Psoas muscle (tissue), 7 donors: ENCODE measurements at regions not wholly inside any gene's neighbourhood (a gene's known extent, or its start where the extent isn't known, plus 50 kb on each side); places are given as distances from the start of the nearest gene placed in this dataset.

Experiments used
- ATAC-seq, 4 donors: fragments of 200-7000 bp; cut with Tn5 transposase; one replicate each; pipeline ENCODE4 v1.9.1; 2020; ENCODE audit warnings: moderate library complexity in 3 of 4, mild to moderate bottlenecking in 2 of 4
- DNase-seq, 2 donors: peaks; one replicate each; pipeline ENCODE4 v3.0.0-alpha.2; 2020
- H3K27ac ChIP-seq: fragments of 200-600 bp; one replicate; pipeline ENCODE4 v1.8.0; 2022
- H3K27me3 ChIP-seq, 3 donors: fragments of 200-600 bp in 1 of 3; one replicate each; pipeline versions ENCODE4 v1.6.1 to v1.8.0; 2013 to 2022; ENCODE audit warnings: low read length in 2 of 3, mild to moderate bottlenecking in 2 of 3, moderate library complexity in 1 of 3; ENCODE audit not compliant: insufficient read depth in 3 of 3
- H3K36me3 ChIP-seq, 2 donors: fragments of 200-600 bp in 1 of 2; one replicate each; pipeline versions ENCODE4 v1.6.1 to v1.8.0; 2013 to 2022; ENCODE audit warnings: low read depth in 1 of 2, mild to moderate bottlenecking in 1 of 2, moderate library complexity in 1 of 2; ENCODE audit not compliant: insufficient read depth in 1 of 2
- H3K4me1 ChIP-seq: fragments of 200-600 bp; one replicate; pipeline ENCODE4 v1.8.0; 2022
- H3K4me3 ChIP-seq: fragments of 200-600 bp; one replicate; pipeline ENCODE4 v1.8.0; 2022; ENCODE audit warnings: mild to moderate bottlenecking
- H3K9me3 ChIP-seq: fragments of 200-600 bp; one replicate; pipeline ENCODE4 v1.8.0; 2022
- CTCF ChIP-seq: fragments of 200-600 bp; IDR thresholded peaks from one replicate; pipeline ENCODE4 v1.8.0; 2022; ENCODE audit warnings: antibody characterized with exemption
- WGBS, 3 donors: extraction: QIAGEN DNeasy Blood & Tissue Kit; methylation state at CpG; one replicate each; pipeline versions ENCODE4 v1.1.6 to v1.1.7; 2013; 5-methylcytosine and 5-hydroxymethylcytosine counted together
- intact Hi-C, 2 donors: fragments of 100-400 bp; cut with DNase I; formaldehyde crosslinking; loops; one replicate each; pipeline versions ENCODE4 v1.11.0 to v1.14.2; 2022
- donor health status: healthy with polysubstance abuse.
- donor health status: DM: no; HTN: no; CAD: no; lungs with moderate emphysema.
- donor health status: Bipolar disorder and iron deficiency.
- donor health status: healthy.
- donor health status: DM: yes; HTN: yes; CAD: no.
- donor health status: DM: no; HTN: no; CAD: no.
- donor health status: DM: yes; HTN: yes; CAD: no.

DNA sequence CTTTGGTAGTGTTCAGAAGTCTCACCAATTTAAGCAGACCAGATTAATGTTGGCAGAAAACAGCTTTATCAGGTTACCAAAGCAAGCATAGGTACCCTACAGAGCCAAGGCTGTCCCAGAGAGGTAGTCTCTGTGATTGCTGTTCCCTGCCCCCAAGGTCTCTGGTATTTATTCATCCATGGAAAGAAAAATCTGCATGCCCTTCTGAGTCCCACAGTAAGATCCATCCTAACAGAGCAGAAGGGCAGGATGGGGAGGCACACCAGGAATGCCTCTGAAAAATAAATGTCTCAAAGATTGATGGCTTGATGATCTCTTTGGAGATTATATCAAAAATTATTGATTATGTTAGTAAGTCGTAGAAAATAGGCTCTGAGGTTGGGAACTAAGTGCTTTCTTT is 122.8 kb downstream of the FAT3 start:
- Histone ChIP-seq H3K9me3 (no peaks in the 10 kb centered on the region), H3K4me3 (no peak overlapping the region), H3K27ac (no peak overlapping the region), H3K36me3 (no peaks in the 10 kb centered on the region), H3K4me1 (no peaks in the 10 kb centered on the region), H3K27me3 (no peaks in the 10 kb centered on the region)
- ATAC-seq: no peak
- intact Hi-C loops: no loop called here
- 53 to 65% (median 64%) methylated on average over 1 of the region's 1 CpG for WGBS, 3 donors
- TF ChIP-seq CTCF: no peak
- DNase-seq: no peak

GRCh38 chr11:92349486-92350156 is 125.0 kb downstream of the FAT3 start:
- ATAC-seq (no peak), DNase-seq (no peak)
- 80 to 87% (median 85%) methylated on average over 4 of the region's 4 CpGs for WGBS, 3 donors
- H3K27me3 ChIP-seq: no peaks in the 10 kb centered on the region
- intact Hi-C loops: no loop called here
- H3K4me1 ChIP-seq: no peaks in the 10 kb centered on the region
- no peaks in the 10 kb centered on the region for H3K36me3 ChIP-seq
- no peaks in the 10 kb centered on the region for H3K9me3 ChIP-seq
- no peak for TF ChIP-seq CTCF
- H3K27ac ChIP-seq: no peak overlapping the region
- H3K4me3 ChIP-seq: no peak overlapping the region

DNA sequence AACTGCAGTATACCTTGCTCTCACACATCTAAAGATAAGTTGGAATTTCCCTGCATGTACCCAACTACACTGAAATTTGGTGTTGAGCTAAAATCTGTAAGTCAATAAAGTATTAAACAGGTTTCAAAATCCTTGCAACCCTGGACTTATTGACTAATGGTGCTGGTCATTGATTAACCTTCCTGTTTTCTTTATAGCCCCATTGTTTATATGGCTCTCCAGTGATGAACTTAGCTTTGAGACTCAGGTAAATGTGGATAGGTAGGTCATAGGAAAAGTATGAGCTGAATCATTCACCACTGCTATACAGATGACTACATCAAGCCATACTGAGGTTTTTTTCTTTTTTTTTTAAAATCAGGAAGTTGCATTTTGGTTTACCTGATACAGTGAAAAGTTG is 132.7 kb downstream of the FAT3 start:
- Histone ChIP-seq H3K27me3 (no peaks in the 10 kb centered on the region), H3K4me1 (no peaks in the 10 kb centered on the region), H3K27ac (no peak overlapping the region), H3K36me3 (no peaks in the 10 kb centered on the region), H3K9me3 (no peaks in the 10 kb centered on the region), H3K4me3 (no peak overlapping the region)
- ATAC-seq (no peak), DNase-seq (no peak)
- intact Hi-C loops: no loop called here
- no peak for TF ChIP-seq CTCF

GRCh38 chr11:92357841-92358240 is 133.2 kb downstream of the FAT3 start:
- Histone ChIP-seq H3K4me1 (no peaks in the 10 kb centered on the region), H3K4me3 (no peak overlapping the region), H3K9me3 (no peaks in the 10 kb centered on the region), H3K27ac (no peak overlapping the region), H3K36me3 (no peaks in the 10 kb centered on the region), H3K27me3 (no peaks in the 10 kb centered on the region)
- no peak for DNase-seq
- no peak for ATAC-seq
- TF ChIP-seq CTCF: no peak
- intact Hi-C loops: no loop called here
- 77 to 96% (median 91%) methylated on average over 2 of the region's 2 CpGs for WGBS, 3 donors

DNA sequence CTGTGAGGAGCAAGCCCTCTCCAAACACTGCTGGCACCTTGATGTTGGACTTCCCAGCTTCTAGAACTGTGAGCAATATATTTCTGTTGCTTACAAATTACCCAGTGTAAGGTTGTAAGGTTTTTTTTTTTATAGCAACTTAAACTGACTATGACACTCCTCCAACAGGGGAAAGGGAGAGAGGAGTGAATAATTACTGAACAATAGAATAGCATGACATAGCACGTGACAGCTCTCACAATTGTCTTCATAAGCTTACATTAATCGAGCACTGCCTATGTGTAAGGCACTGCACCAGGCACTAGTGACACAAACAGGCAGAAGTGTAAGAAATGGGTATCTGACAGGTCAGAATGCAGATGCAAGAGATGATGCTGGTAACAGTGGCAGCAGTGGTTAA is 136.9 kb downstream of the FAT3 start:
- no peak for TF ChIP-seq CTCF
- H3K4me1 ChIP-seq: no peaks in the 10 kb centered on the region
- no peak for ATAC-seq
- no peaks in the 10 kb centered on the region for H3K36me3 ChIP-seq
- intact Hi-C loops: no loop called here
- 78 to 93% (median 85%) methylated on average over 2 of the region's 2 CpGs for WGBS, 3 donors
- no peak overlapping the region for H3K4me3 ChIP-seq
- no peak for DNase-seq
- no peak overlapping the region for H3K27ac ChIP-seq
- H3K9me3 ChIP-seq: no peaks in the 10 kb centered on the region
- no peaks in the 10 kb centered on the region for H3K27me3 ChIP-seq
